ENCODE measurements at regions not wholly inside any gene's neighbourhood (a gene's known extent, or its start where the extent isn't known, plus 50 kb on each side); places are given as distances from the start of the nearest gene placed in this dataset.
A peak's percentile ranks its signal among the peaks of the same experiment; 100 is the strongest.

DNA sequence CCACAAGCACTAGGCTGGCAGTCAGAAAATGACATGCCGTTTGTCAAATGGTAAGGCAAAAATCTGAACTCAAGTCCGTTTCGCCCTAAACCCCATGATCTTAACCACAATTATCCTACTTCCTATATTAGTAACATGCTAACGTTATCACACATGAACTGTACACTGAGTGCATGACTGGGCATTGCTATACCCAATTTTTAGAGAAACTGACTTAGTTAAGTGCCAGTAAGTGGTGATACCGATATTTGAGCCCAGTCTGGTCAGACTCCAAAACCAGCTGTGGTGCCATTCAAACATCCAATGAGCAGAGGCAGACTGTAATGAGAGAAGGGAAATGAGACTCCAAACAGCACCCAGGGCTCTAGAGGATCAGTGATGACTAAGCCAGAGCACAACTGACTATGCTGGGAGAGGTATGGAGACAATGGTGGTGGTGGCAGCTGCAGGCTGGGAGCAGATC, 311.7 kb upstream of the PKDCC start:
- DNase-seq: peak; percentile 63 to 78 (median 66)

DNA sequence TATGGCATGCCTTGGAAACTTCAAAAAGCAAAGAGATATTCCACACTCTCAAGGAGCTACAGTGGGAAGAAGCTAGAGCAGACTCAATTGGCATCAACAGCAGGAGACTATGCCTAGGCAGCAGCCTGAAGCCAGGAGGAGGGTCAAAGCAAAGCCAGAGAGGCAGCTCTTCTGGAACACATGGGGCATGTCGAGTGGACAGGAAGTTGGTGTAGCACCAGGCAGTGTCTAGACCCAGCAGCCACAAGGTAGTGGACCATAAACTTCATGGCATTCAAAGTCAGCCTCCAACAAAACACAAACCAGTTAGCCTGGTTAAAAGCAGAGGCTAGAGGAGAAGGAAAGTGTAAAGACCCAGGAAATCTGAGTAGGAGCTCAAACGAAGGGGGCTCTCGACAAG, 311.2 kb upstream of the PKDCC start:
- DNase-seq: no peak

DNA sequence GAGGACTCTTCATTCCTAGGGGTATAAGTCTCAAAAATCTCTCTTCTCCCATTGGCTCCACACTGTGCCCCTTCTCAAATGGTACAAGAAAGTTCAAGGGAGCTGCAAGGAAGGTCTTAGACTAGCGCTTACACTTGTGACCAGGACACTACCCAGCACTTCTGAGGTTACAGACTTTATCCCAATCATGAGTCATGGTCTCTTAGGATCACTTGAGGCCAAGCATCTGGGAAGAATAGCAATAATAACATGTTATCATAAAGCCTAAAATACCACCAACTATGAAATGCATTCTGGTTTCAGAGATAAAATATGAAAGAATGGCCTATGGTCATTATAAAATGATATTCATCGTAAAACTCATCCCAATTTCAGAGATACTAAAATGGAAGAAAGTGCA, 309.9 kb upstream of the PKDCC start:
- DNase-seq: no peak

DNA sequence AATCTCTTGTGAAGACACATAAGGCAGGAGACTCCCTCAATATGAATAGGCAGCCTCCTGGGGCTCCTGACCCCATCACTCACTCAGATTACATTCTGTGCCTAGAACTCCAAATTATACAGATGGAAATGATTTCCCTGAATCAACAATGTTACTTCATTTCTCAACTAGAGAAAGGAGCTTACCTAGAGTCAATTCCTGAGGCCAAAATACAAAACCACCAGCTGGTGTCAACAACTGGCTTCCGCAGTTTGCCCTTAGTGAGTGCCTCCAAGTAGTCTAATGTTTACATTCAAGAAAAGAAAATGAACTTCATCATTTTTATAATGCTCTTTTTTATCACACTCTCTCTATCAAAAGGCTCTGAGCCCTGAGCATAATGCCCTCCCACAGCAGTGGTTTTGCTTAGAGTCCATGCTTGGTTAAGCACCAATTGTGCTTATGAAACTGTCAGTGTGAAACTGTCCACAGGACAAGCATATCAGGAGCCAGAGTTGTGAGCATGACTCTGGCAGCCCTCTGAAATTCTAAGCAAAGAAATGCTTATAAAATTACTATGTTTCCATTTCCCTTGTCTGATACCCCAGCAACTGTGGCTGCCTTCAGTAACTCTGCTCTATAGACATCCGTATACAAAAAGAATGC, 305.7 kb upstream of the PKDCC start:
- no peak for DNase-seq

DNA sequence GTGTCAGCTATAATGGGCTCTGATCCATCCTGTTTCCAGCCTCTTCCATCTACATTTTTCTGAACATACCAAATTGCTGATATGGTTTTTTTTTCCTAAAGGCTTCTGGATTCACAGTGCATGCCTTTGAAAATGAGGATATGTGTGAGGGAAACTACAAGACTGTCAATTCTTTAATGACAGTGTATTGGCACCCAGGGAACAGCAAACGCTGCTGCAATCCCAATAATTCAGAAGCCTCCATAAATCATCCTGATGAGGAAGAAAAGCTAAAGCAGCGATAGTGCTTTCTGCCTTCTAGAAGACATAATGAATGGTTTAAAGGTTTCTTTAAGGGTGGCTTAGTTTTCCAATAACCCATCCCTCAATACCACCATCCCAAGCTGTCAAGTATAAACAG, 304.5 kb upstream of the PKDCC start:
- no peak for DNase-seq

DNA sequence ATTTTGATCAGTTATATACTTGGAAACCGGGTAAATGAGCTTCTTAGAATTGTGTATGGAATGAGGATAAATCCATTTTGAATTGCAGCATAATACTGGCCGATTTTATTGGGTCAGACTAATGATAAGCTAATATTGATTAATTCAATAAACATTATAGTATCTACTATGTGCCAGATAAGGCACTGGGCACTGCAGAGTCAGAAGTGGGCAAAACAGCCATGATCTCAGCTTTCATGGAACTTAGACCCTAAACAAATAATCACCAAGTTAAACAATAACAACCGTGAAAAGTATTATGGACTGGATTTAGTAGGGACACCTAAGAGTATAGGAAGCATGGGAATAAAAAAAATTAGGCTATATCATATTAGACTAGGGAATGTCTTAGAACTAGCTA, 297.0 kb upstream of the PKDCC start:
- DNase-seq: no peak

DNA sequence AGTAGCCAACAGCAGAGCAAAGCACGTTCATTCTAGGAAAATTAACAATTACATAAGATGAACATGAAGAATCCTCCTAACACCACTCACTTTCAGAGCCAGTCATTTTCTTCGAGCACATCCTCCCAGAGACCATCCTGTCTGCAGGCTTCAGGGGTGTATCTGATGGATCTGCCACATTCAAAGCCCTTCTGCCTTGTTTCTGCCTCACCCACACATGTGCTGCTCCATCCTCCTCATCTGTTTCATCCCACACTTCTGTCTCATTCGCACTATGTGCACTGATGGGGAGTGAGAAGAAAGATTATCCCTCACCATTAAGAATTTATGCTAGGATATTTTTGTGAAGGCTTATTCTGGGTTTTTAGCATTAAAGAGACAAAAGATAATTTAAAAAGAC, 287.9 kb upstream of the PKDCC start:
- no peak for DNase-seq

DNA sequence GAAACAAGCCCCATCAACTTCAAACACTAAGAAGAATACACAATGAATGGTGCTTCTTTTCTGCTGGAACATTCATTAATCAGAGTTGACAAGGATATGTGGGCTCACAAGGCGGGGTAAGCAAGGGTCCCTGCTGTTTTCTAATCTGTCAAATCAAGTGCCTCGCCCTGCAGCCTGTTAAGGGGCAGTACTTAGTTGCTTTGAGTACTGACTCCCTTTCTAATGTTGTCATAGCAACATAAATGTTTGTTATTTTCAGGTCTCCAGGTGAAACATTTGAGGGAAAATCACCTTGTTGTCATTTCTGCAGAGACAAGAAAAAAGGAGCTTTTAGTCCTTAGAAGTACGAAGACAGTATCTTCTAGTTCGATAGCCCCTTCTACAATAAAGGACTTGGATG, 284.7 kb upstream of the PKDCC start:
- no peak for DNase-seq

DNA sequence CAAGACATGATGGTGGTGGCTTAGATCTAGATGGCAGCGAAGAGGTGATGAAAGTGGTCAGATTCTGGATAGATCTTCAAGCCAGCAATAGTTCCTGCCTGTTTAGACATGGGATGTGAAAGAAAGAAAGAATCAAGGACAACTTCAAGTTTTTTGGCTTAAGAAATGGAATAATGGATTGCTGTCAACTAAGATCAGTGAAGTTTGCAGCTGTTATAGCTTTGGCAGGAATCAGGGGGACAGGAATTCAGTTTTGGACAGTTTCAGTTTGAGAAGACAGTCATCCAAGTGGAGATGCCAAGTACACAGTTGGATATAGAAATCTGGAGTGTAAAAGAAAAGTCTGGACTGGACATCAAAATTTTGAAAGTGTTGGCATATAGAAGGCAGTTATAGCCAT, 283.7 kb upstream of the PKDCC start:
- no peak for DNase-seq

DNA sequence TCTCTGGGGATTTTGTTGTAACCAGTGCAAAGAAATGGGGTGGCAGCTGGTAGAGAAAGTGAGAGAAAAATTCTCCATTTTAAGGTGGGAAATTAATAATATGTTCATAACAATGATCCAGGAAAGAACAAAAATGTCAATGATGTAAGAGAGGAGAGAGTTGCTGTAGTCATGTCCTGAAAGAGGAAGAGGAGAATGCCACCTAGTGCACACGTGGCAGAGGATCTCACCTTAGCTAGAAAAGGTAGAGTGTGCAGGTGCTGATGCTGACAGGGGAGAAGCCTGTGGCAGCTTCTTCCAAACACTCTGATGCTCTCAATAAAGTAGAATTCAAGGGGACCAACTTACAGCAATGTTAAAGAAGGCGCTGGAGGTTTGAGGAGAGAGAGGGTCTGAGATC, 282.9 kb upstream of the PKDCC start:
- no peak for DNase-seq

DNA sequence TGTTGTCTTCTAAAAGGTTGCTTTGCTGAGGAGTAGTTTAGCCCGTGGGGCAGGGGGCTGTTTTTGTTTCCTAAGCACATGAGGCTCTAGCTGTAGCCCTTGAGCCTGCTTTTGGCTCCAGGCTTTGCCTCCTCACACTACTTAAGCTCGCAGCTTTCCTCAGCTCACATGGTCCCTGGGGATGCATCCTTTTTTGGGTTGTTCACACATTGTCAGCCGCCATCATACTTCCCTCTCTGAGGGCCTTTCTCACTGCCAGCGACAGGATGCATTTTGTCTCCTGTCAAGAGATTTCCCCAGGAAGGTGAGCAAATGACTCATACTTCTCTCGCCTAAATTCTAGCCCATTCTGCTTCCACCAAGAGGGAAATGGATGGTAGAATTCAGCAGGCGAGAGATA, 279.5 kb upstream of the PKDCC start:
- DNase-seq: no peak

DNA sequence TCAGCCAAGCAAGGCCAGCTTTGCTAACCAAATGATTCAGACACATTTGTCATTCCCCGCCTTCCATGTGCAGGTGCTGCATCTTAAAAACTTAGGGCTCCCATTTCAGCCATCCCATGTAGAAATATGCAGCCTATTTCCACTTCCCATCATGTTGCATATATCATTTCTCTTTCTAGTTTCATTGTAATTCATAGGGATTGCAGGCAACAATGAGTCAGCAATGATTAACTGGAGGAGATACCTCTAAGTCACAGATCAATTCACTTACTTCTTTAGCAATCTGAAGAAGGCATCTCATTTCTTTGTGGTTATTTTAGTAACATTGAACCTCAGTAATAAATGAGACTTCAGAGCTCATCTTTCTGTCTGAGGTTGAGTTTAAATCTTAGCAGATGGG, 276.1 kb upstream of the PKDCC start:
- no peak for DNase-seq

DNA sequence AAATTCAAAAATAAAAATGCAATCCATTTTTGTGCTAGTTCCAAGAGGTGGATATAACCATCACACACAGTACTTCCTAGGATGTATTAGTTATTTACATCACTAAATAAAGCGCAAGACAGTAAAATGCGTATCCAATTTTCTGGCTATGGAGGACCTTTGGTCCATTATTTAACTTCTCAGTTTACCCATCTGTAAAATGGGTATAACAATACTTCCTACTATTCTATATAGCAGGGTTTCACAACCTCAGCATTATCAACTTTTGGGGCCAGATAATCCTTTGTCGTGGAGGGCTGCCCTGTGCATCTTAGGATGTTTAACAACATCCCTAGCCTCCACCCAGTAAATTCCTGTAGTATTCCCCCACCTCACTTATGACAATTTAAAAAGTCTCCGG, 275.1 kb upstream of the PKDCC start:
- no peak for DNase-seq

DNA sequence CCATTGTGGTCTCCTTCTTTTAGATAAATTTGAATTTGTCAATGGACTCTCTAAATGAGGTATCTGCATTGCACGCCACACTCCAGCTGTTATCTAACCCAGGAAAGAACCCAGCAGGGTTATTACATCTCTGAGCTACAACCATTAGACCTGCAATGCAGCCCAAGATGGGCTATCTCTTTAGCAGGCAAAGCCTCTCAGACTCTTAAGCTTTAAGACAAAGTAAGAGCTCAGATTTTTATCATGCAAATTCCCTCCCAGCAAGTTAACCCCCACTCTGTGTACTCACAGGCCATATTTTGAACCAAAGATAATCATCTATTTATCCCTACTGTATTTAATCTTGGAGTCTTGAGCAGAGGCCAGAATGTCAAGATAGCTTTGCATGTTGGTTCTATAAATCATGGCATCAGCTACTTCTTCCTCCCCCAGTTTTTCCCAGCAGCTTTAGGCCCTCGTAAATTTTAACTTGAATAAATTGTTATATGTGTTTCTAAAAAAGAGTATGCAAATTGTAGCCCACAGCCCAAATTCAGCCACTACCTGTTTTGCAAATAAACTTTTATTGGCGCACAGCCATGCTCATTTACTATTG, 273.7 kb upstream of the PKDCC start:
- no peak for DNase-seq

DNA sequence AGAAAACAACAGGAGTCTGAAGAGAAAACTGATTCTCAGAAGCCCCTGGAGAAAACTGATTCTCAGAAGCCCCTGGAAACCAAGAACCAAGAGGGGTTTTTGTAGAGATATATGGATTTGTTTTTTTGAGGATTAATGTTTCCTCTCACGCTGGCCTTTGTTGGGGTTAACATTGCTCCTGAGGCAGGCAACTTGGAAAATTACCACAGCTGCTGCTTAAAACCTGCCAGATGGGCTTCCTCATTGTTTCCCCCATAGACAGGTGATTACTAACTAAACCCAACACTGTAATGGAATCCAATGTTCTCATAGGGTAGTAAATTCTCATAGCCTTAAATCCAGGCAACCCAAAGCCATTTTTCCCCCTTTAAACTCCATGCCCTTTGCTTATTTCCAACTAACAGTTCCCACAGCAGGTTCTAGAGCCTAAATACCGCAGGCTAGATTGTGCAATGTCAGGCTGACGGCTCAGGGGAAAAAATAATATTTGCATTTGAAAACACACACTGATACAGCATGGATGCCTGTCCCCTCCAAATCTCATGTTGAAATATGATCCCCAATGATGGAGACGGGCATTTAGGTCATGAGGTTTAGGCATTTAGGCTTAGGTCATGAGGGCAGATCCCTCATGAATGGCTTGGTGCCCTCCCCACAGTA, 272.3 kb upstream of the PKDCC start:
- DNase-seq: no peak

DNA sequence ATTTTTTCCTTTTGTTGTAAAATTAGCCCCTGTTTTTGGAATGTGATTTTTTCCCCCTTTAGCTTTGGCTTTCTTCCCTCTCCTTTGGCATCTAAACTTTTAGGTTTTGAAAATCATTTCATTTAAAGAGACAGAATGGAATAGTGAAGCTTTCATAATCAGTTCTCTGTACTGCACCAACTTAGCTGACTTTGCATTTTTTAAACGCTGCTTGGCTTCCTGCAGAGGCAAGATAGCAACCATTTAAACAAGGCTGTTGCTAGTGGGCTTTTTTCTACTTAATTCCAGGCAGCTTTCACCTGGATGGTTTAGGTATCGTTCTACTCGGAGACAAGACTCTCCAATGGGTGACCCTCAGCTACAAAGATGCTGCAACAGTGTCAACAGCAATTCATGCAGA, 267.9 kb upstream of the PKDCC start:
- DNase-seq: no peak

DNA sequence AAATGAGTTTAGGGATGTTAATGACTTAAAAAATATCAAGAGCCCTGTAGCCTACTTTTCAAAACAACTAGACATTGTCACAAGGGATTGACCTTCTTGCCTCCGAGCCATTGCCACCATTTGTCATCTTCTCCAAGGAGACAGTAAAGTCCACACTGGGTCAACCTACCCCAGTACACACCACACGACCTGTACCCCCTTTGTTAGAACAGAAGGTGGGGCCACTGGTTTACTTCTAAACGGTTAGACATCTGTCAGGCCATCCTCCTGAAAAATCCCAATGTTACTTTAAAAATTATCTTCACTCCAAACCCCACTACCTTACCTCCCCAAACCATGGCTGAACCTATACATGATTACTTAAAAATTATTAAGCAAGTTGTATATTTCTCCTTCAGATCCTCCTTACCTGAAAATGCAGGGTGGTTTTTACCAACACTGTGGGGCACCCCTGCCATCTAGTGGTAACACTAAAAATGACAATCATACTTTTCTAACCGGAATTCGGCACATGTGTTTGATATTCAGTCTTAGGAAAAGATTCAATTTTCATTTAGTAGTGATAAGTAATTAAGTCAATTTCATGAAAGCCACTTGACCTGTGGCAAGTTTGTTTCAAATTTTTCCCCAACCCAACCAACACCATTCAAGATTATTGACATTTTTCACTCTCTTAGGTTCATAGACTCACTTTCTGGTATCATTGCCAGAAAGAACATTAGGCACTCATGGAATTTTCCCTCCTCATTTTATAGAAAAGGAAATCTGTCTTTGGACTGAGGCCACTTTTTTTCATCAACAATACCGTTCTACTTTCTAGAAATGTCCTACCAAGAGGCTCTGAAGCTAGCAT, 265.3 kb upstream of the PKDCC start:
- DNase-seq: peak; percentile 52 to 66 (median 53)

DNA sequence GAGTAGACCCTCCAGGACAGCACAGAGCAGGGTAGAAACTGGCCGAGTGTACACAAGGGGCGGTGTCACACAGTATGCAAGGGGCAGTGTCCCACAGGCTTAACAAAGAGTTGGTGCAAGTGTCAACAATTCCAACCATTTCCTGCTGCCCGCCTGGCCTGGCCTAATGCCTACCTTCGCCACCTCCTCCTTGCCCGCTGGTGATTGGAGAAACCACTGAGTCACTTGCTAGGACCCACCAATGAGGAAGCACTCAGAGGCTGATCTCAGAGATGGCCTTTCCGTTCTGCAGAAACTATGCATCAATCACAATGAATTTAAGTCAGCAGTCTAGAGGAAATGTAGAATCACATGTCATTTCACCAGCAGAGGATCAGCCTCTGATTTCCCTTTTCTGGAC, 263.3 kb upstream of the PKDCC start:
- peak; percentile 9 to 21 (median 19) for DNase-seq

DNA sequence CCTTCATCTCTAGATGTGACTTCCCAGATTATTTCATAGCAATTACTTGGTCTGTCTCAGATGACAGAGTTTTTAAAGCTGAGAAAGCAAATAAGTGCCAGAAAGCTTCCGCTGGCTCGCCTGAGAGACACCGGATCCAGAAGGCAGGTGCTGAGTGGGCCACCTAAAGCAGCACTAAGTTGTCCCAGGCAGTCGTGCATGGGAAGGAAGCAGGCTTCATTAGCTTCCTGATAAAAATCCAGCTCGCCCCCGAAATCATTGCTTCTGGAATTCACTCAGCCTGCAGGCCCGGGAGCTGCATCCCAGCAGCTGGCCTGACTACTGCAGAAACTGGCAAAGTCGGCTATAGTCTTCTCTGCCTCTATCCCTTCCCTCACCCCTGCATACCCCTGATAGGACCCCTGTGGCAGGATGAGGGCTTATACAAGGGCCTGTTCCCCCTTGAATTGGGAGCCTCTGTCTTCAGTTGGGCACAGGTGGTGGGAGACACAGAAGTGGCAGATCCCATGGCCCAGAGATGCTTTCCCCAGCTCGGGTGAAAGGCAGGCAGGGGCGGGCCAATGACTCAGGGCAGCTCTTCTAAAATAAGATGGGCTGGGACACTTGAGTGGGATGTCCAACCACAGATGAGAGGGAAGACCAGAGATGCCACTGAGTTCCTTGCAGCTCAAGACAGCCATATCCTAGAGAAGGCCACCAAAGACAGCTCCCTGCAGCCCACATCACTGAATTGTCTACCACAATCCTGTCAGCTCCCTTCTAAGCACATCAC, 262.4 kb upstream of the PKDCC start:
- no peak for DNase-seq

DNA sequence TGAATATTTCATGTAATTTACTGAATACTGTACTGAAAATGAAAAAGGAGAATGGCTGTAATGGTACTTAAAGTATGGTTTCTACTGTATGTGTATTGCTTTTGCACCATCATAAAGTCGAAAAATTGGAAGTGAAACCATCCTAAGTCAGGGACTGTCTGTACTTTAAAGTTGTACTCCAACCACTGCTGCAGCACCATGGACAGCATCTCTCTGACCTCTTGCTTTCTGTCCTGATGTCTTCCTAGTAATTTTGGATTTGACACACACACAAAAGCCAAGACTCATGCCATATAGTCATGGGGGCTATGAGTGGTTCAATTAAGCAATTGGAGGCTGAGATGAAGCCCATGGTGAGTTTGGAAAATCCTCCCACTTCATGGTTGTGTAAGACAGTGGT, 256.3 kb upstream of the PKDCC start:
- peak; percentile 44 to 64 (median 62) for DNase-seq

DNA sequence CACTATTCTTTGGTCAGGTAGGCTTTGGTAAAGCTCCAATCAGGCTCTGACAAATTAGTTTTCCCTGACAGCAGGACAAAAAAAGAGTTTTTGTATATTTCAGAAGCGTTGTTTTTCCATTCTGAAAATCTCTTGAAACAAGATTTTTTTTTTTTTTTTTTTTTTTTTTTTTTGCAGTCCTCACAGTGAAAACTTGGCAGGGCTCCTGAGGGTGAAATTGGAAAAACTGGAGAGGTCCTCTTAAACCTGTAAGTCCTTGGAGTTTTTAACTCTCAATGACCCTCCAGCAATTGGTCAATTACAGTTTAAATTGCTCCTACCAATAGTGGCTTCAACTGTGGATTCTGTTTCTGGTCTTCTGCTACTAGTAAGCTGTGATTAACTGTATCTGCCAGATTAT, 244.5 kb upstream of the PKDCC start:
- no peak for DNase-seq

DNA sequence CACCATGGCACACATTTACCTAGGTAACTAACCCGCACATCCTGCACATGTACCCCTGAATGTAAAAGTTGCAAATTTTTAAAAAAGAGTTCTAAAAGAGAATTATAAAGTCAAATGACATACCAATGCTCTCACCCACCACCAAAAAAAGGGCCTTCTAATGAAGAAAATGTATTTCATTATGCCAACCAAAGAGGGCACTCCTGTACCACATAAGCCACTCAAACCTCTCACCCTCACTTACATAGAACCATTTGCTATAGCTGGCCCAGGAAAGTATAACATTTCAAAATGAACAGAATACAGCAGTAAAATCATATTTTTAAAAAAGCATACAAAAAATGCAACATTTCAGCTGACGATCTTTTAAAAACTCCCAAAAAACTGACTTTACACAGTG, 241.5 kb upstream of the PKDCC start:
- no peak for DNase-seq

DNA sequence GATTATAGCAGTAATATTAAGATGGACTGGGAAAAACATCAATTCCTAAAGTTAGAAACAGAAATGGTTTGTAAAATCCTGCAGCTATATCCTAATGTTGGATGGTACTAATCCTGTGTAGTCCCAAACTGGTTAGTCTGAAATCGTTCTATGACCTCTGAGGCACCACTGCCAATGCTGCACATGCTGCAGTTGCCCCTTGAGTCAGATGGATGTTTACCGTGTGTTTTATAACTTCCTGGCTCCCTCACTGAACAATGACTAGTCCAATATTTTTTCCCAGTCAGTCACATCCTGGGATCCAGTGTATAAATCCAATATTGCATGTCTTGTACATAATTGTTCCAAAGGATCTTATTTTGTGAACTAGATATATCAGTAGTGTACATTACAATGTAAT, 226.7 kb upstream of the PKDCC start:
- DNase-seq: no peak
